GM19463 (cell line): ENCODE measurements at regions not wholly inside any gene's neighbourhood (a gene's known extent, or its start where the extent isn't known, plus 50 kb on each side); places are given as distances from the start of the nearest gene placed in this dataset.
"Not testable (repeated sequence)": the region's sequence is repeated elsewhere in the genome, so short reads cannot be mapped to it uniquely, and the experiment has no call there.

Experiments
- ATAC-seq: cut with Tn5 transposase; IDR thresholded peaks from one replicate; pipeline ENCODE4 v1.9.1; 2021; ENCODE audit warnings: mild to moderate bottlenecking, moderate library complexity; ENCODE audit not compliant: unreplicated experiment

- no peak for ATAC-seq
Observed at GRCh38 chr5:105898183-105898582, 1772.6 kb downstream of the EFNA5 start.

- no peak for ATAC-seq
Observed at GRCh38 chr5:105885266-105885665, 1785.5 kb downstream of the EFNA5 start.

GRCh38 chr5:105882956-105883481 is 1787.7 kb downstream of the EFNA5 start:
- ATAC-seq: no peak

- no peak for ATAC-seq
Observed at GRCh38 chr5:105878402-105878801, 1792.3 kb downstream of the EFNA5 start.

- ATAC-seq: no peak
Observed at GRCh38 chr5:105877592-105877991, 1793.1 kb downstream of the EFNA5 start.

- ATAC-seq: no peak
Observed at GRCh38 chr5:105874316-105874715, 1796.4 kb downstream of the EFNA5 start.

- no peak for ATAC-seq
Observed at GRCh38 chr5:105872569-105873270, 1798.0 kb downstream of the EFNA5 start.

GRCh38 chr5:105868038-105868780 is 1802.5 kb downstream of the EFNA5 start:
- ATAC-seq: no peak

- ATAC-seq: no peak
Observed at GRCh38 chr5:105865834-105866233, 1804.9 kb downstream of the EFNA5 start.

GRCh38 chr5:105859350-105859749 is 1811.4 kb downstream of the EFNA5 start:
- ATAC-seq: not testable (repeated sequence)

- ATAC-seq: no peak
Observed at GRCh38 chr5:105849701-105850100, 1821.0 kb downstream of the EFNA5 start.

- ATAC-seq: no peak
Observed at GRCh38 chr5:105840800-105841199, 1829.9 kb downstream of the EFNA5 start.

- ATAC-seq: no peak
Observed at GRCh38 chr5:105836887-105837286, 1833.8 kb downstream of the EFNA5 start.

- no peak for ATAC-seq
Observed at GRCh38 chr5:105836268-105836667, 1834.5 kb downstream of the EFNA5 start.

- ATAC-seq: no peak
Observed at GRCh38 chr5:105828821-105829220, 1841.9 kb downstream of the EFNA5 start.

- ATAC-seq: no peak
Observed at GRCh38 chr5:105821800-105822199, 1848.9 kb downstream of the EFNA5 start.

GRCh38 chr5:105817914-105818313 is 1852.8 kb downstream of the EFNA5 start:
- ATAC-seq: no peak

- no peak for ATAC-seq
Observed at GRCh38 chr5:105817416-105817815, 1853.3 kb downstream of the EFNA5 start.

- no peak for ATAC-seq
Observed at GRCh38 chr5:105816961-105817360, 1853.8 kb downstream of the EFNA5 start.

GRCh38 chr5:105812304-105812703 is 1858.4 kb downstream of the EFNA5 start:
- no peak for ATAC-seq

GRCh38 chr5:105807951-105808350 is 1862.8 kb downstream of the EFNA5 start:
- ATAC-seq: no peak

GRCh38 chr5:105807290-105807689 is 1863.4 kb downstream of the EFNA5 start:
- no peak for ATAC-seq
